ENCODE measurements at regions not wholly inside any gene's neighbourhood (a gene's known extent, or its start where the extent isn't known, plus 50 kb on each side); places are given as distances from the start of the nearest gene placed in this dataset.

DNA sequence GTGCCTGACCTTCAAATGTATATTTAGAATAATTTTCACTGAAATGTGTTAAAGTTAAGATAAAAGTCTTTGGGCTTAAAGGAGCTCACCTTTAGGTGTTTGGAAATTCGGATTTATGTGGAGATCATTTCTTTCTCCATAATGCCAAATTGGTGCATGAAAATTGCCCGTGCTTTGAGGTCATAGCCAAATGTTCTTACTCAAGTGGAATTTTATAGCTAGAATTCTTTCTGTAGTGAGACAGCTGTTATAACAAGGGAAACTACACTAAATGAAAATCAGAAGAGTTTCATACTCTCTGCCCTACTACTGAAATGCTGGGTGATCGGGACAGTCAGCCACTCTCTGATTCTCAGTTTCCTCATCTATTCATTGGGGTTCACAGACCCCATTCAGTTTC lies 89.5 kb upstream of the DBX1 start:
- TF ChIP-seq, protein P1, sequence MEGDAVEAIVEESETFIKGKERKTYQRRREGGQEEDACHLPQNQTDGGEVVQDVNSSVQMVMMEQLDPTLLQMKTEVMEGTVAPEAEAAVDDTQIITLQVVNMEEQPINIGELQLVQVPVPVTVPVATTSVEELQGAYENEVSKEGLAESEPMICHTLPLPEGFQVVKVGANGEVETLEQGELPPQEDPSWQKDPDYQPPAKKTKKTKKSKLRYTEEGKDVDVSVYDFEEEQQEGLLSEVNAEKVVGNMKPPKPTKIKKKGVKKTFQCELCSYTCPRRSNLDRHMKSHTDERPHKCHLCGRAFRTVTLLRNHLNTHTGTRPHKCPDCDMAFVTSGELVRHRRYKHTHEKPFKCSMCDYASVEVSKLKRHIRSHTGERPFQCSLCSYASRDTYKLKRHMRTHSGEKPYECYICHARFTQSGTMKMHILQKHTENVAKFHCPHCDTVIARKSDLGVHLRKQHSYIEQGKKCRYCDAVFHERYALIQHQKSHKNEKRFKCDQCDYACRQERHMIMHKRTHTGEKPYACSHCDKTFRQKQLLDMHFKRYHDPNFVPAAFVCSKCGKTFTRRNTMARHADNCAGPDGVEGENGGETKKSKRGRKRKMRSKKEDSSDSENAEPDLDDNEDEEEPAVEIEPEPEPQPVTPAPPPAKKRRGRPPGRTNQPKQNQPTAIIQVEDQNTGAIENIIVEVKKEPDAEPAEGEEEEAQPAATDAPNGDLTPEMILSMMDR (IDR thresholded peaks at IDR 0.05): no peak
- TF ChIP-seq EP300 (IDR thresholded peaks at IDR 0.05): no peak
